Stomach (tissue), 4 donors: ENCODE measurements at regions not wholly inside any gene's neighbourhood (a gene's known extent, or its start where the extent isn't known, plus 50 kb on each side); places are given as distances from the start of the nearest gene placed in this dataset.

Experiments
- POLR2A ChIP-seq, 4 donors: fragments of 450-650 bp; IDR thresholded peaks; one replicate each; pipeline ENCODE4 v1.6.1; 2016; ENCODE audit warnings: antibody characterized with exemption in 4 of 4, control low read depth in 2 of 4, mild to moderate bottlenecking in 1 of 4, moderate library complexity in 1 of 4
- TF ChIP-seq, protein P1 (sequence below), 7 experiments: fragments of 450-650 bp in 4 of 7; fragments of 200-600 bp in 3 of 7; sonication (generic) in 3 of 7; IDR thresholded peaks; one replicate each; pipeline ENCODE4 v1.5.1; 2016 to 2019; ENCODE audit warnings: antibody characterized with exemption in 7 of 7, control low read depth in 2 of 7, mild to moderate bottlenecking in 1 of 7

DNA sequence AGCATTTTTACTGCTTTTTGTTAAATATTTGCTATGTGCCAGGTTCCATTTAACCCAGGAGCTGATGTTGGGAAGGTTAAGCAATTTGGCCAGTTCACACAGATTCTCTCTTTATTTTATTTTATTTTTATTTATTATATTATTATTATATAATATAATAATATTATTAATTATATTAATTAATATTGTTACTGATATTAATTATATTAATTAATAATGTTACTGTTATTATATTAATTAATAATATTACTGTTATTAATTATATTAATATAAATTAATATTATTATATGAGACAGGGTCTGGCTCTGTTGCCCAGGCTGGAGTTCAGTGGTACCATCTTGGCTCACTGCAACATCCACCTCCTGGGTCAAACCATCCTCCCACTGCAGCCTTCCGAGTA, 593.0 kb upstream of the SGCD start:
- no peak for TF ChIP-seq POLR2A (IDR thresholded peaks at IDR 0.05)
- TF ChIP-seq, protein P1, sequence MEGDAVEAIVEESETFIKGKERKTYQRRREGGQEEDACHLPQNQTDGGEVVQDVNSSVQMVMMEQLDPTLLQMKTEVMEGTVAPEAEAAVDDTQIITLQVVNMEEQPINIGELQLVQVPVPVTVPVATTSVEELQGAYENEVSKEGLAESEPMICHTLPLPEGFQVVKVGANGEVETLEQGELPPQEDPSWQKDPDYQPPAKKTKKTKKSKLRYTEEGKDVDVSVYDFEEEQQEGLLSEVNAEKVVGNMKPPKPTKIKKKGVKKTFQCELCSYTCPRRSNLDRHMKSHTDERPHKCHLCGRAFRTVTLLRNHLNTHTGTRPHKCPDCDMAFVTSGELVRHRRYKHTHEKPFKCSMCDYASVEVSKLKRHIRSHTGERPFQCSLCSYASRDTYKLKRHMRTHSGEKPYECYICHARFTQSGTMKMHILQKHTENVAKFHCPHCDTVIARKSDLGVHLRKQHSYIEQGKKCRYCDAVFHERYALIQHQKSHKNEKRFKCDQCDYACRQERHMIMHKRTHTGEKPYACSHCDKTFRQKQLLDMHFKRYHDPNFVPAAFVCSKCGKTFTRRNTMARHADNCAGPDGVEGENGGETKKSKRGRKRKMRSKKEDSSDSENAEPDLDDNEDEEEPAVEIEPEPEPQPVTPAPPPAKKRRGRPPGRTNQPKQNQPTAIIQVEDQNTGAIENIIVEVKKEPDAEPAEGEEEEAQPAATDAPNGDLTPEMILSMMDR (IDR thresholded peaks at IDR 0.05), result no peak
